IPS-20b (cell line): ENCODE measurements at regions not wholly inside any gene's neighbourhood (a gene's known extent, or its start where the extent isn't known, plus 50 kb on each side); places are given as distances from the start of the nearest gene placed in this dataset.
A peak's percentile ranks its signal among the peaks of the same experiment; 100 is the strongest.
"Not testable (repeated sequence)": the region's sequence is repeated elsewhere in the genome, so short reads cannot be mapped to it uniquely, and the experiment has no call there.

ENCODE experiments used
- H3K27ac ChIP-seq: one replicate; pipeline ENCODE4 v1.5.1; 2013; ENCODE audit warnings: low read length
- H3K27me3 ChIP-seq: 2 replicates; pipeline ENCODE4 v1.6.1; 2013; ENCODE audit warnings: mild to moderate bottlenecking, low read length, inconsistent platforms; ENCODE audit not compliant: insufficient read depth
- H3K36me3 ChIP-seq: 2 replicates; pipeline ENCODE4 v1.6.1; 2013; ENCODE audit warnings: low read depth, mild to moderate bottlenecking, inconsistent platforms, low read length, moderate library complexity; ENCODE audit not compliant: insufficient read depth
- H3K4me1 ChIP-seq: 2 replicates; pipeline ENCODE4 v1.6.1; 2013; ENCODE audit warnings: mild to moderate bottlenecking, control low read depth, inconsistent platforms, low read length, moderate library complexity; ENCODE audit not compliant: insufficient read depth
- H3K4me3 ChIP-seq: 2 replicates; pipeline ENCODE4 v1.5.1; 2013; ENCODE audit warnings: mild to moderate bottlenecking, low read length, inconsistent platforms
- H3K9ac ChIP-seq: 2 replicates; pipeline ENCODE4 v1.6.1; 2013; ENCODE audit warnings: low read depth, mild to moderate bottlenecking, inconsistent platforms, low read length, moderate library complexity
- H3K9me3 ChIP-seq: 2 replicates; pipeline ENCODE4 v1.6.1; 2013; ENCODE audit warnings: mild to moderate bottlenecking, low read depth, low read length, inconsistent platforms; ENCODE audit not compliant: insufficient read depth

DNA sequence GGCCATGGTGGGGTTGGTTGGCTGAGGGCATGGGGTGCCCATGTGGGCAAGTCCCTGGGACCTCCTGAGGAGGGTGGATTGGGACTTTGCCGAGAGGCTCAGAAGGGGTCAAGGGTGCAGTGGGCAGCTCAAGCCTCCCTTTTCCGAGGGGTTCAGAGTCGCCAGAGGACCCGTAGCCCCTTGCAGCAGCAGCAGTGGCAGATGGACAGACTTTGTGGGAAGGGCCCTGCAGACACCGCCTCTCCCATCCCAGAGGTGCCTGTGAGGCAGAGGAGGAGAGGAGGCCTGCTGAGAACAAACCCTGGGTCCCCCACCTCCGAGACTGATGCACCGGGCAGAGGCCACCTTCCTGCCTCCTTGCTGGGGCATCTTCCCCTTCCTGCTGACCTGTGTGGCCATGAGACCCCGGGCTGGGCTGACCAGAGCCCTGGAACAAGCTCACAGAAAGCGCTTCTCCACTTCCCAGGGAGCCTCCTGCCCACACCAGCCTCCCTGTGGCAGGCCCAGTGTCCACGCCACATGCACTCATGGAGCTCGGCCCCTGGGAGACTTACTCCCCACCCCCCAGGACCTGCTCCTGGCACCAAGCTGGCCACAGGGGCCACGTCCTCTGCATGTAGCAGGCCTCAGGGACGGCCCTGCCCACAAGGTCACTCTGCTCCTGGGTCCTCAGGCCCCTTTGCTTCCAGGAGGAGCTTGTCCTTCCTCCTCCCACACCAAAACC, 116.8 kb downstream of the NPIPB11 start:
- not testable (repeated sequence) for H3K9me3 ChIP-seq, H3K9ac ChIP-seq, H3K27me3 ChIP-seq, H3K4me1 ChIP-seq, H3K4me3 ChIP-seq, H3K27ac ChIP-seq, H3K36me3 ChIP-seq

GRCh38 chr16:29288711-29289474, 117.6 kb downstream of the NPIPB11 start:
- H3K4me3 ChIP-seq, H3K27me3 ChIP-seq, H3K36me3 ChIP-seq, H3K9me3 ChIP-seq, H3K4me1 ChIP-seq, H3K9ac ChIP-seq, H3K27ac ChIP-seq: not testable (repeated sequence)

GRCh38 chr16:29287871-29288535, 118.5 kb downstream of the NPIPB11 start:
- not testable (repeated sequence) for H3K4me3 ChIP-seq, H3K36me3 ChIP-seq, H3K27me3 ChIP-seq, H3K27ac ChIP-seq, H3K4me1 ChIP-seq, H3K9me3 ChIP-seq, H3K9ac ChIP-seq

DNA sequence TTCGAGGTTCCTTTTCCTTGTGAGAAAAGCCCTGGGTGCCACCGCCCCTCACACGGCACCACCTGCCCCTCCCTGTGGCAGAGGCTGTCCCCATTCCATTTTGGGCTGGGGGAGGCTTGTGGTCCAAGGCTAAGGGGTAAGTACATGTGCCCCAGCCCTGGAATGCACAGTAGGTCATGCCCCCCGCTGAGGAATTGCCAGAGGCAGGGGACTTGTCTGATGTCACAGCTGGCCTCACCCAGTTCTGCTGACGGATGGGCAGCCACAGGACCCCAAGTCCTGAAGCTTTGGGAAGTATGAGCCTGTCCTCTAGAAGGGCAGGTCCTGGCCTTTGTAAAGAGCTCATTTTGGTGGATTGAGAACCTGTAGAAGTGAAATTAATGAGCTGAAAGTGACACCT, 119.3 kb downstream of the NPIPB11 start:
- not testable (repeated sequence) for H3K4me3 ChIP-seq, H3K4me1 ChIP-seq, H3K27me3 ChIP-seq, H3K9me3 ChIP-seq, H3K36me3 ChIP-seq, H3K9ac ChIP-seq, H3K27ac ChIP-seq

DNA sequence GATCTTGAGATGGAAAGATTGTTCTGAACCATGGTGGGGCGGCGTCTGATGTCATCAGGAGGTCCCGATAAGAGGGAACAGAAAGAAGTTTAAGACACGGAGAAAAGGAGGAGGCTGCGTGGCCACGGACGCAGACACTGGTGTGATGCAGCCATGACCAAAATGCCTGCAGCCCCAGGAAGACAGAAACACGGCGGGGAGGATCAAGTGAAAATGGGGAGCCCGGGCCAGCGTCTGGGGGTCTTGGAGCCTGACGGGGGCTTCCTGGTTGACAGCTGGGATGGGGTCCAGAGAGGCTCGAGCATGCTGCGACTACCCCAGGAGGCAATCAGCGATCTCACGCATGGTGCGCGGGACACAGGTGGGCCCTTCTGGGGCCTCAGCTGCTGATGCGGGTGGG, 119.7 kb downstream of the NPIPB11 start:
- H3K4me3 ChIP-seq, H3K27ac ChIP-seq, H3K36me3 ChIP-seq, H3K9ac ChIP-seq, H3K9me3 ChIP-seq, H3K4me1 ChIP-seq, H3K27me3 ChIP-seq: not testable (repeated sequence)

GRCh38 chr16:29286161-29286560, 120.3 kb downstream of the NPIPB11 start:
- H3K27ac ChIP-seq, H3K4me1 ChIP-seq, H3K9ac ChIP-seq: not testable (repeated sequence)

DNA sequence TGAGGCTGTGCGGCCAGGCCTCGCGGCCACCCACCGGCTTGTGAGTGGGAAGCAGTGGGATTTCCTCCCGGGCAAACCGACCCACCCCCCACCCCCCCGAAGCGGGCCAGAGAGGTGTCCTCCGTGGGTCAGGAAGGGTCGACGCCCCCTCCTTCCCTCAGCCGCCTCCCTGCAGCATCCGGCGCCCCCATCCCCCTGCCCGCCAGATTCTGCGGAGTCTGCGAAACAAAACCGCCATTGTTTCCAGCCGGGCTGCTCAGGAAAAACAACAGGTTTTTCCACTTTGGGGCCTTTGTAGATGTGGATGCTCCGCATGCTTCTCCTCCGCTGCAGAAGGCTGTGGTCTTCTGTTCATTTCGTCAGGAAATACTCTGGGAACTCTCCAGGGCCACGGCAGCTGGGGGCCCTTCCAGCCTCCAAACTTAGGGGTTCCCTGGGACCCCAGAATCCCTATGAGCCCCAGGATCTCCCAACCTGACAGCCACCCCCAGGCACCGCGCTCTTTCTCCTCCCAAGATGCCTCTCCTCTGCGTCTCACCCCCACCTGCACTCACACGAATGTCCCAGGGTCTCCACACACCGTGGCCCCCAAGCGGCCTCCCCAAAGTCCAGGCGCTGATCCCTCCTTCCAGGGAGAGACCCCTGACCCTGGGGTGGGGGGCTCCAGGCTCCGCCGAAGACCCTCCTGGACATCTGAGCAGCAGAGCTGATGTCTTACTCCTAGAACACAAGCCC, 121.2 kb downstream of the NPIPB11 start:
- peak overlapping the region; percentile 26; the same call in 1 of the 2 replicates for H3K4me3 ChIP-seq
- H3K9me3 ChIP-seq, H3K4me1 ChIP-seq, H3K27me3 ChIP-seq, H3K36me3 ChIP-seq: not testable (repeated sequence)
- peak overlapping the region; percentile 71; the same call in 1 of the 2 replicates for H3K9ac ChIP-seq
- peak overlapping the region; percentile 30 for H3K27ac ChIP-seq

More at GRCh38 chr16:29286161-29286560, 120.3 kb downstream of the NPIPB11 start:
- not testable (repeated sequence) for H3K27me3 ChIP-seq, H3K9me3 ChIP-seq, H3K36me3 ChIP-seq, H3K4me3 ChIP-seq

DNA sequence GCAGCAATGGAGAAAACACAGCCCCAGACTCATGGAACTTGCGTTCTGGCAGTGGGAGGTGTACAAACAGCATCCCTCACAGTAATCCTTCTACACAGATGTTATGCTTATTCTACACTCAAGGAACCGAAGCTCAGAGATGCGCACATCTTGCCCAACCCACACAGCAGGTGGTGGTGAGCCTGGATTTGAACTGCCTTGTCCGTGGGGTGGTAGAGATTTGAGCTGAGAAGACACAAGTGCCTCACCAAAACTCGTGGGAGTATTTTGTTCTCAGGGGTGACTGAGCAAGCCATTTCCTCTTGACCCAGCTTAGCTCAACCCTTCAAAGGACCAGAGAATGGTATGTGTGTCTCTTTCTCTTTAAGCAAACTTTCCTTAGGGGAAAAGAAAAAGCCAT, 121.8 kb downstream of the NPIPB11 start:
- H3K27ac ChIP-seq = not testable (repeated sequence)

DNA sequence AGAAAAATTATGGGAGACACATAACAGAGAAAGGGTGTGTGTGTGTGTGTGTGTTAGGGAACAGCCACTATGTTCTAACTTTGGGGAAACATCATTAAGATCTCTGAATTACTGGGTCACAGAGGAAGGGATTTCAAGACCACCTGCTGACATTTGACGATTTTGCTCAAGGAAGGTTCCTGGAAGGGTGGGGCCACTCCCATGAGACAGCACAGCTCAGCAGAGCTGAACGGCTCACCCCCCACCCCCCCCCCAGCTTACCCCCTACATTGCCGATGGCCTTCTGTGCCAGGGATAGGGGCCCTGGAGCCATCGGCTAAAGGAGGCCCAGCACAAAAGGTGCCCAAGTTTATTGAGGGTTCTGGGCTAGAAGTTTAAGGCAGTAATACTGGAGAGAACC, 122.4 kb downstream of the NPIPB11 start:
- H3K4me3 ChIP-seq, H3K9me3 ChIP-seq, H3K36me3 ChIP-seq, H3K27ac ChIP-seq, H3K27me3 ChIP-seq, H3K4me1 ChIP-seq, H3K9ac ChIP-seq: not testable (repeated sequence)

More for the DNA sequence above, 121.8 kb downstream of the NPIPB11 start:
- not testable (repeated sequence) for H3K4me1 ChIP-seq, H3K36me3 ChIP-seq, H3K9me3 ChIP-seq, H3K4me3 ChIP-seq, H3K27me3 ChIP-seq
- H3K9ac ChIP-seq = peak overlapping the region; percentile 71; the same call in 1 of the 2 replicates

- H3K9me3 ChIP-seq, H3K4me1 ChIP-seq, H3K36me3 ChIP-seq, H3K27ac ChIP-seq, H3K4me3 ChIP-seq, H3K27me3 ChIP-seq, H3K9ac ChIP-seq: not testable (repeated sequence)
These were observed 128.2 kb downstream of the NPIPB11 start for GRCh38 chr16:29278097-29278871.

GRCh38 chr16:29276446-29276845, 130.1 kb downstream of the NPIPB11 start:
- not testable (repeated sequence) for H3K9ac ChIP-seq, H3K4me3 ChIP-seq, H3K36me3 ChIP-seq, H3K27ac ChIP-seq, H3K27me3 ChIP-seq, H3K9me3 ChIP-seq, H3K4me1 ChIP-seq
